BE2C (cell line): ENCODE measurements at regions not wholly inside any gene's neighbourhood (a gene's known extent, or its start where the extent isn't known, plus 50 kb on each side); places are given as distances from the start of the nearest gene placed in this dataset.

Experiments
- DNase-seq: peaks from one replicate; pipeline ENCODE4 v3.0.0-alpha.2; 2020
- H3K27me3 ChIP-seq: fragments of 250-450 bp; sonication (Bioruptor Pico); 2 replicates; pipeline ENCODE4 v1.5.1; 2020; ENCODE audit warnings: mild to moderate bottlenecking
- H3K36me3 ChIP-seq: fragments of 250-450 bp; sonication (Bioruptor Pico); 2 replicates; pipeline ENCODE4 v1.5.1; 2020; ENCODE audit warnings: mild to moderate bottlenecking
- H3K4me1 ChIP-seq: fragments of 250-450 bp; sonication (Bioruptor Pico); 2 replicates; pipeline ENCODE4 v1.5.1; 2020
- H3K4me3 ChIP-seq: 2 replicates; pipeline ENCODE4 v1.5.1; 2011; ENCODE audit warnings: low read depth, low read length
- H3K9me3 ChIP-seq: fragments of 250-450 bp; sonication (Bioruptor Pico); 2 replicates; pipeline ENCODE4 v1.5.1; 2020
- TF ChIP-seq, protein P1 (sequence below): IDR thresholded peaks from 2 replicates; pipeline ENCODE4 v1.5.1; 2012; ENCODE audit warnings: mild to moderate bottlenecking, low read depth, low read length

GRCh38 chr2:42848726-42849290 lies 56.4 kb upstream of the HAAO start:
- TF ChIP-seq, protein P1, sequence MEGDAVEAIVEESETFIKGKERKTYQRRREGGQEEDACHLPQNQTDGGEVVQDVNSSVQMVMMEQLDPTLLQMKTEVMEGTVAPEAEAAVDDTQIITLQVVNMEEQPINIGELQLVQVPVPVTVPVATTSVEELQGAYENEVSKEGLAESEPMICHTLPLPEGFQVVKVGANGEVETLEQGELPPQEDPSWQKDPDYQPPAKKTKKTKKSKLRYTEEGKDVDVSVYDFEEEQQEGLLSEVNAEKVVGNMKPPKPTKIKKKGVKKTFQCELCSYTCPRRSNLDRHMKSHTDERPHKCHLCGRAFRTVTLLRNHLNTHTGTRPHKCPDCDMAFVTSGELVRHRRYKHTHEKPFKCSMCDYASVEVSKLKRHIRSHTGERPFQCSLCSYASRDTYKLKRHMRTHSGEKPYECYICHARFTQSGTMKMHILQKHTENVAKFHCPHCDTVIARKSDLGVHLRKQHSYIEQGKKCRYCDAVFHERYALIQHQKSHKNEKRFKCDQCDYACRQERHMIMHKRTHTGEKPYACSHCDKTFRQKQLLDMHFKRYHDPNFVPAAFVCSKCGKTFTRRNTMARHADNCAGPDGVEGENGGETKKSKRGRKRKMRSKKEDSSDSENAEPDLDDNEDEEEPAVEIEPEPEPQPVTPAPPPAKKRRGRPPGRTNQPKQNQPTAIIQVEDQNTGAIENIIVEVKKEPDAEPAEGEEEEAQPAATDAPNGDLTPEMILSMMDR = no peak
- Histone ChIP-seq H3K27me3 (no peaks in the 10 kb centered on the region), H3K4me3 (no peak overlapping the region), H3K4me1 (no peaks in the 10 kb centered on the region), H3K9me3 (no peaks in the 10 kb centered on the region), H3K36me3 (no peaks in the 10 kb centered on the region)
- no peak for DNase-seq

- Histone ChIP-seq H3K36me3 (no peaks in the 10 kb centered on the region), H3K4me1 (no peaks in the 10 kb centered on the region), H3K4me3 (no peak overlapping the region), H3K27me3 (no peaks in the 10 kb centered on the region), H3K9me3 (no peaks in the 10 kb centered on the region)
- TF ChIP-seq, protein P1 = no peak
- DNase-seq = no peak
Measured at GRCh38 chr2:42848265-42848664, 55.9 kb upstream of the HAAO start.

DNA sequence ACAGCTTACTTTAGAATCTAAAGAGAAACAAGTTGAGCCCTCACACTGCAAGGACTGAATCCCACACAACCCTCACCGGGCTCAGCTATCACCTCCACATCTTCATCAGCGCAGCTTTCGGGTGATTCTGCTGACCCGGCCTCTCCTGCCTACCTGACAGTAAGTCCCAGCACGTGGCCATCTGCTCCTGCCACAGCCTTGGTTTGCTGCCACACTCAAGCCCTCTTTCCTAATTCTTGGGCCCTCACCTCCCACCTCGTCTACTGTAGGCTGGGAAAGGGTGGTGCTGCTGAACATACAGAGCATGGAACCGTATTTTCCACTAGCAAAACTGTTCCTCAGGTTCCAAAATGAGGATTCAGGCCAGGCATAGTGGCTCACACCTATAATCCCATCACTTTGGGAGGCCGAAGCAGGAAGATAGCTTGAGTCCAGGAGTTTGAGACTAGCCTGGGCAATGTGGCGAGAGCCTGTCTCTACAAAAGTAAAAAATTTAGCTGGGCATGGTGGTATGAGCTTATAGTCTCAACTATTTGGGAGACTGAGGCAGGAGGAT lies 55.3 kb upstream of the HAAO start:
- no peaks in the 10 kb centered on the region for H3K27me3 ChIP-seq
- TF ChIP-seq, protein P1 = no peak
- no peaks in the 10 kb centered on the region for H3K4me1 ChIP-seq
- H3K36me3 ChIP-seq = no peaks in the 10 kb centered on the region
- no peak overlapping the region for H3K4me3 ChIP-seq
- no peaks in the 10 kb centered on the region for H3K9me3 ChIP-seq
- DNase-seq = no peak

DNA sequence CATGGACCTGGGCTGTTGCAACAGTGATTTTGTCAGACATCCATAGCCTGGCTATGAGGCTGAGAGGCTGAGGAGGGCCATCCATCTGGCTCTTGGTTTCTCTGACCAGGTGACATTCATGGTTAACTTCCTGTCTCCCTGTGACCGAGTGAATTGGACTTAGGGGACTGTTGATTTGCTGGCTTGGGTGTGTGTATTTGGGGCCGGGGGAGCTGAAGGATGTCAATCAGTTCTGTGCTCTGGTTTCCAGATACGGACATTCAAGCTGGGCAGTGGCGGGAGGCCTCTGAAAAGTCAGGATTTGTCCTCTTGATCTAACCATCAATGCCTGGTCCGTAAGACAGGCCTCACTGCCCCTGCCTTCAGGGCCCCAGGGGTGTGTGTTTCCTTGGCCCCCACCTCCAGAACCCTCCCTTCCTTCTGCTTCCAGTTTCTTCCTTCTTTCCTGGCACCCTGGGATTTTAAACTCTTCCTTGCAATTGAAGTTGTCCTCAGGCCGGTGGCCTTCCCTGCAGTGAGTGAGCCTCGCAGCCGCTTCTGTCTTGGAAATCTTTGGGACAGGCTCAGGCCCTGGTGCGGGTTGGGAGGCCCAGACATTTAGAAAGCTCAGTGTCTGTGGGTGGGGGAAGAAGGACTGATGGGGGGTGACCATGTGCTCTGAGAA lies 54.7 kb upstream of the HAAO start:
- TF ChIP-seq, protein P1 = no peak
- Histone ChIP-seq H3K27me3 (no peaks in the 10 kb centered on the region), H3K9me3 (no peaks in the 10 kb centered on the region), H3K36me3 (no peaks in the 10 kb centered on the region), H3K4me3 (no peak overlapping the region), H3K4me1 (no peaks in the 10 kb centered on the region)
- DNase-seq = no peak

DNA sequence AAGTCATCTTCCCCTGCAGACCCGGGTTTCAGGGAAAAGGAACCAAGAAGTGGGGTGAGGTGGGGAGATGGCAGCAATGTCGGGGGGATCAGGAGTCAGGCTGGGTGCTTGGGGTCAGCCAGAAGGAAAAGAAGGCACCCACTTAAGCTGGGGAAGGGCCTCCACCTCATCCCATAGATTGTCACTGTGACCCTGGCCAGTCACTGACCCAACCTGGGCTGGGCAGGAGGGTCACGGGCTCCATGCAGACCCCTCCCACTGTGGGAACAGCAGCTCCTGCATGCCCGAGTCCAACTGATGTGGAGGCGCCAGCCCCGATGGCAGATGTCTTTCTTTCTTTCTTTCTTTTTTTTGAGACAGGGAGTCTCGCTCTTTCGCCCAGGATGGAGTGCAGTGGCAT lies 53.6 kb upstream of the HAAO start:
- Histone ChIP-seq H3K9me3 (no peaks in the 10 kb centered on the region), H3K4me1 (no peaks in the 10 kb centered on the region), H3K36me3 (no peaks in the 10 kb centered on the region), H3K4me3 (no peak overlapping the region), H3K27me3 (no peaks in the 10 kb centered on the region)
- DNase-seq = no peak
- TF ChIP-seq, protein P1 = no peak
